Breast epithelium (tissue), 3 donors: ENCODE measurements at regions not wholly inside any gene's neighbourhood (a gene's known extent, or its start where the extent isn't known, plus 50 kb on each side); places are given as distances from the start of the nearest gene placed in this dataset.

ENCODE experiments used
- CTCF ChIP-seq, 3 donors: fragments of 450-650 bp; IDR thresholded peaks; one replicate each; pipeline ENCODE4 v1.5.1; 2016 to 2017; ENCODE audit warnings: antibody characterized with exemption in 3 of 3, mild to moderate bottlenecking in 3 of 3, moderate library complexity in 3 of 3
- POLR2A ChIP-seq: fragments of 450-650 bp; IDR thresholded peaks from one replicate; pipeline ENCODE4 v1.6.1; 2016; ENCODE audit warnings: antibody characterized with exemption, mild to moderate bottlenecking, moderate library complexity
- POLR2AphosphoS5 ChIP-seq, 3 donors: sonication (generic); formaldehyde crosslinking; IDR thresholded peaks; one replicate each; pipeline ENCODE4 v1.6.1; 2017; ENCODE audit warnings: antibody characterized with exemption in 3 of 3

DNA sequence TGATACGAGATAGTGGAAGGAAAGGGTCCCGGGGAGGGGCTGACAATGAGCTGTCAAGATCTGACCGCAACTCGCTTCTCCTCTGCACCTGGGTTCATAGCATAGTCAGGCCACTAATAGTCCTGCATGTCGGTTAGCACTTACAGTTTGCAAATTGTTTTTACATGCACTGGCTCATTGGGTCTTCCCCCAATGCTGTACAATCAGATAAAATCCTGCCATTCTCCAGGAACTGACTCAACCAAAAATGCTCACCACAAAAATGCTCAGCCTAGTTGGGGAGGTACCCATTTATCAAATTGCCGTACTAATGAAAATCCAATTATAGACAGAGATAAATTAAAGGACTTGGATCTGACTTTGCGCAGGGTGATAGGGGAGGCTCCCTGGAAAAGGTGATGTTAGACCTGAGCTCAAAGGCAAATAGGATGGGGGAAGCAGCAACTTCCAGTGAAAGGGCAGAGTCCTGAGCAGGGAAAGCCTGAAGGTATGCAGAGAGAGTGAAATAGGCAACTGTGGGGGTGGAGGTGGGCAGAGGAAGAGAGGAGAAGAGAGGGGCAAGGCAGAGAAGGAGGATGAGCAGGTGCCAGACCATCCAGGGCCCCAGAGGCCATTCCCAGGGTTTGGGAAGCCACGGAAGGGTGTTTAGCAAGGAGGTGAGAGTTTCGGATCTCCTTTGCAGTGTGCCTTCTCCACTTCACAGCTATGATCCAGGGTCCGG is 326.1 kb upstream of the TSHZ3 start:
- TF ChIP-seq CTCF (IDR thresholded peaks at IDR 0.05) (no peak), POLR2A (no peak), POLR2AphosphoS5 (IDR thresholded peaks at IDR 0.05) (no peak)
